RWPE1 (cell line): ENCODE measurements at regions not wholly inside any gene's neighbourhood (a gene's known extent, or its start where the extent isn't known, plus 50 kb on each side); places are given as distances from the start of the nearest gene placed in this dataset.

Source experiments
- CTCF ChIA-PET: fragments of 350-600 bp; sonication (Branson Sonifier 250); formaldehyde crosslinking; extraction: SDS; loops from one replicate; lab custom pipeline; 2021; lab: Yijun Ruan, JAX
- POLR2A ChIA-PET: fragments of 400-600 bp; formaldehyde crosslinking; extraction: SDS; loops from one replicate; lab custom pipeline; 2020; ENCODE audit warnings: antibody characterized with exemption; ENCODE audit not compliant: low non-redundant PET; lab: Yijun Ruan, JAX
- DNase-seq: peaks from one replicate; pipeline ENCODE4 v3.0.0; 2012; ENCODE audit warnings: low spot score
- H3K27ac ChIP-seq: fragments of 450-650 bp; 2 replicates; pipeline ENCODE4 v1.5.1; 2017
- TF ChIP-seq, protein P1 (sequence below): fragments of 450-650 bp; conservative IDR thresholded peaks from 2 replicates; pipeline ENCODE4 v1.5.1; 2017; ENCODE audit warnings: low read depth, mild to moderate bottlenecking

DNA sequence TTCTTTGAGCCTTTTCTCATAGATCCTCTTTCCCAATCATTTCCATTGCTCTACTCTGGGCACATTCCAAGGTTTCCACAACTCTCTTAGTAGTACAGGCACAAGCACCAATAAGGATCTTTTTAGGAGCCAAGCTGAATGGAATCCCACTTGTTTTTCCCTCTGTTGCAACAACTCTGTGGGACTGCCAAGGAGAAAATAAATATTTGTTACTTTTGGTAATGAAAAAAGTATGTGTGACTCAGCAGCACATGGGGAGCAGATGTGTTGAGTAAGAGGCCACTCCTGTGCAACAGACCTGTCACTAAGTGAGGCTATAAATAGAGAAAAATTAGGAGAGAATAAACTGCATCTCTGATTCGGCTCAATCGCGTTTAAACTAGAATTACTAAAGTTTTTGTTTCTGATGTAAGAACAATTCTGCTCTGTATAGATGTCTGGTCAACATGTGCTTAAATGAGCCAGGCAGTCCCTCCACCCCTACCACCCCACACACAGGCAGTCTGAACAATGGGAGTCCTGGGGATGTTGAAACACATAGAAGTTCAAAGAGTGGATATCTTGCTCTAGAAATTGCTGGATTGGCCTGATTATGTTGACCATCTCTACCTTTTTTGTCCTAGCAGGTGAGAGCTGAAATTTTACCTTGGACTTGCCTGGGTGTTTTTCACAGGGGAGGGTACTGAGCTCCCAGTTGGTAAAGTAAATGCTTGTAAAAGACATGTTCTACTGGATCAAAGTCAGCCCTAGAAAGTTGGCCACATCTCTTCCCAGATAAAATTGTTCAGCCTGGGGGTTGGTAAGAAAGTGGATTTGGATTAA is 244.3 kb upstream of the NOVA1 start:
- POLR2A ChIA-PET = no interaction called here
- TF ChIP-seq, protein P1, sequence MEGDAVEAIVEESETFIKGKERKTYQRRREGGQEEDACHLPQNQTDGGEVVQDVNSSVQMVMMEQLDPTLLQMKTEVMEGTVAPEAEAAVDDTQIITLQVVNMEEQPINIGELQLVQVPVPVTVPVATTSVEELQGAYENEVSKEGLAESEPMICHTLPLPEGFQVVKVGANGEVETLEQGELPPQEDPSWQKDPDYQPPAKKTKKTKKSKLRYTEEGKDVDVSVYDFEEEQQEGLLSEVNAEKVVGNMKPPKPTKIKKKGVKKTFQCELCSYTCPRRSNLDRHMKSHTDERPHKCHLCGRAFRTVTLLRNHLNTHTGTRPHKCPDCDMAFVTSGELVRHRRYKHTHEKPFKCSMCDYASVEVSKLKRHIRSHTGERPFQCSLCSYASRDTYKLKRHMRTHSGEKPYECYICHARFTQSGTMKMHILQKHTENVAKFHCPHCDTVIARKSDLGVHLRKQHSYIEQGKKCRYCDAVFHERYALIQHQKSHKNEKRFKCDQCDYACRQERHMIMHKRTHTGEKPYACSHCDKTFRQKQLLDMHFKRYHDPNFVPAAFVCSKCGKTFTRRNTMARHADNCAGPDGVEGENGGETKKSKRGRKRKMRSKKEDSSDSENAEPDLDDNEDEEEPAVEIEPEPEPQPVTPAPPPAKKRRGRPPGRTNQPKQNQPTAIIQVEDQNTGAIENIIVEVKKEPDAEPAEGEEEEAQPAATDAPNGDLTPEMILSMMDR = no peak
- peak; percentile 64 for DNase-seq
- CTCF ChIA-PET = no interaction called here
- no peak overlapping the region for H3K27ac ChIP-seq

DNA sequence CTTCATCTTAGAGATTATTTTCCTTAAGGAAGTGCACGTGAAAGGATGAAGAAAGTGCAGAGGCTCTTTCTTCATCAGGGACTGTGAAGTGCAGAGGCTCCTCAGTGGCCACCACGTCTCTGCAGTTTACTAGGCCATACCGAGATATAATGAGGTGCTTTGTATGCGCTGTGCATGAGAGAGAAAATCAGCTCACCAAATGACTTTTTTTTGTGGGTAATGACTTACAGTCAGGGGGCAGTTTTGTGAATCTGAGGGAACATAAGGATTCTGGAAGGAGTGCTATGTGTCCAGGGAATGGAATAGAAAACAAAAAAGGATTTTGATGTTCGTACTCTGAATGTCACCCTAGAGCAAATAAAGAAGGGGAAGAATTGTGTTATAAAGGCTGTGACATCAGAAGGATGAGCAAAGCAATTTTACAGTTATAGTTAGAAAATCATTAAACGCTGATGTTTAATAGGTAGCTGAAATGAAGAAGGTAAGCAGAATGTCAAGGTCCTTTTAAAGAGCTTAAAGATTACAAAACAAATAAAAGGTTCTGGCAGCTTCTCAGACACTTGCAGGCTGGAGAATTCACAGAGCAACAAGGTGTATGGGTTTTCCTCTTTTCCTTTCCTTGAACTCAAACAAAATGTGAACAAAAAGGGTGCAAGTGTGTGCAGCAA is 247.5 kb upstream of the NOVA1 start:
- no peak for DNase-seq
- TF ChIP-seq, protein P1 = no peak
- POLR2A ChIA-PET = no interaction called here
- CTCF ChIA-PET = no interaction called here
- no peak overlapping the region for H3K27ac ChIP-seq

DNA sequence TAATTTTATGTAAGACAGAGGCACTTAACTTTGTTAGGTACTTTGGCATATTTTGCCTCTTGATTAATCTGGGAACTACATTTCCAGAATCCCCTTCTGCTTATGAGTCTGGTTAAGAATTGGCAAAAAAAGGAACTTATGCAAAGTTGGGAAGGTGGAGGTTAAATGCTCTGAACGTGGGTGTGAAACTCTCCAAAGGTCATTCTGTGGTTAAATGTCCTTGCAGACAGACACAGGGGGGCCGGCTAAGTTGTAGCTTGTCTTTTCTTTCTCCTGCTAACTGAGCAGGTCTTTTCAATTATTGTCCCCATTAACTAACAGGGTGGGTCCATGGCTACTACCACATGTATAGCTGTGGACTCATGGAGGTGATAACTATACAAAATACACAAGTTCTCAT is 248.6 kb upstream of the NOVA1 start:
- DNase-seq = no peak
- no peak overlapping the region for H3K27ac ChIP-seq
- ChIA-PET CTCF (no interaction called here), POLR2A (no interaction called here)
- TF ChIP-seq, protein P1 = no peak

DNA sequence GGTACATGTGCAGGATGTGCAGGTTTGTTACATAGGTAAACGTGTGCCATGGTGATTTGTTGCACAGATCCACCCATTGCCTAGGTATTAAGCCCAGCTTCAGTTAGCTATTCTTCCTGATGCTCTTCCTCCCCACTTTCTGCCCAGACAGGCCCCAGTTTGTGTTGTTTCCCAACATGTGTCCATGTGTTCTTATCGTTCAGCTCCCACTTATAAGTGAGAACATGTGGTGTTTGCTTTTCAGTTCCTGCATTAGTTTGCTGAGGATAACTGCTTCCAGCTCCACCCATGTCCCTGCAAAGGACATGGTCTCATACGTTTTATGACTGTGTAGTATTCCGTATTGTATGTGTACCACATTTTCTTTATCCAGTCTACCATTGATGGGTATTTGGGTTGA is 251.7 kb upstream of the NOVA1 start:
- POLR2A ChIA-PET = no interaction called here
- CTCF ChIA-PET = no interaction called here
- DNase-seq = no peak
- TF ChIP-seq, protein P1 = no peak
- no peak overlapping the region for H3K27ac ChIP-seq

DNA sequence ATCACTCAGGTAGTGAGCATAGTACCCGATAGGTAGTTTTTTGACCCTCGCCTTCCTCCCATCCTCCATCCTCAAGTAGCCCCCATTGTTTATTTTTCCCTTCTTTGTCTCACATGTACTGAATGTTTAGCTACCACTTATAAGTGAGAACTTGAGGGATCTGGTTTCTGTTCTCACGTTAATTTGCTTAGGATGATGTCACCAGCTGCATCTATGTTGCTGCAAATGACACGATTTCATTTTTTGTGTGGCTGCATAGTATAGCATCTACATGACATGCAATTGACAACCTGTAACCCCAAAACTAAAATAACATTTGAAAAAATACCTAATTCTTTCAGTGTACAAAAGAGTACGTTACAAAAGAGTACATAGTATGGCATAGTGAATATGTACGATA is 254.0 kb upstream of the NOVA1 start:
- DNase-seq = no peak
- TF ChIP-seq, protein P1 = no peak
- no peak overlapping the region for H3K27ac ChIP-seq
- ChIA-PET POLR2A (no interaction called here), CTCF (no interaction called here)

DNA sequence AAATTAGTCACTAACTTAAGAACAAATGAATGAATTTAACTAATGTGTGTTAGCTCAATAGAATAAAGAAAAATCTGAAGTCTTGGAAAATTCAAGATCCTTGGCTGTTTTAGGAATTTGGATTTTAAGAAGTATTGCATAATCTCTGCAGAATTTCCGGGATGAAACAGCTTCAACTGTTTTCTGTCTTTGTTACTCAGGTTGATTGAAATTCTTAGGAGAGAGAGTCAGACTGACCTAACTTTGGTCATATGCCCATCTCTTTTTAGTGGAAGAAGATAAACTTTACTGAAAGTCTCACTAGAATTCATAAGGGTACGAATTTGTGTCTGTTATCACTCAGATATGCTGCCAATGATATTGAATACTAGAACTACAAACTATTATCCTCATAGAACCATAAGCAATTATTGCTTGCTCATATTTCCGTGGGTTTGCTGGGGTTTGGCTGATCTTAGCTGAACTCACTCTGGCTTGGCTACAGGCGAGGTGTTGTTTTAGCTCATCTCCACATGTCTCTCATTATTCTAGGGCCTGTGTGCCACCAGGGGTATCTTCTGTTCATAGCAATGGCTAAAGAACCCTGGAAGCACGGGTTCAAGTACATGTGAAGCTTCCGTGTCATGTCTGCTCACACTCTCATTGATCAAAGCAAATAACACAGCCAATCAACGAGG is 257.4 kb upstream of the NOVA1 start:
- H3K27ac ChIP-seq = no peak overlapping the region
- no peak for DNase-seq
- CTCF ChIA-PET = no interaction called here
- TF ChIP-seq, protein P1 = no peak
- POLR2A ChIA-PET = no interaction called here
